H1 (cell line): ENCODE measurements at regions not wholly inside any gene's neighbourhood (a gene's known extent, or its start where the extent isn't known, plus 50 kb on each side); places are given as distances from the start of the nearest gene placed in this dataset.

ENCODE experiments used
- CTCF ChIA-PET: fragments of 300-600 bp; sonication (Branson Sonifier 250); formaldehyde crosslinking; loops from one replicate; lab custom pipeline; 2021; ENCODE audit not compliant: partially characterized antibody; lab: Charles Lee
- POLR2A ChIA-PET: fragments of 300-600 bp; sonication (Branson Sonifier 250); formaldehyde crosslinking; loops from one replicate; lab custom pipeline; 2021; ENCODE audit warnings: inconsistent platforms; ENCODE audit not compliant: partially characterized antibody; lab: Charles Lee
- DNase-seq, 2 experiments: peaks; one replicate each; pipeline versions ENCODE4 v3.0.0 to v3.0.0-alpha.2; 2010 to 2022; ENCODE audit warnings: low spot score in 2 of 2, low read depth in 1 of 2, mixed read lengths in 1 of 2
- FAIRE-seq: peaks from 2 replicates; lab custom pipeline; 2011; peaks lifted over from hg19 to GRCh38; lab: Jason Lieb, UNC
- H2AFZ ChIP-seq: 2 replicates; pipeline ENCODE4 v1.8.1; 2012; ENCODE audit warnings: low read length, inconsistent platforms
- H2AK5ac ChIP-seq: 2 replicates; pipeline ENCODE4 v1.6.1; 2013; ENCODE audit warnings: low read depth, low read length
- H2BK120ac ChIP-seq: replicated peaks from 2 replicates; pipeline ENCODE3; 2013; ENCODE audit warnings: low read depth, low read length, inconsistent platforms
- H2BK12ac ChIP-seq: 2 replicates; pipeline ENCODE4 v1.6.1; 2013; ENCODE audit warnings: low read depth, low read length
- H2BK15ac ChIP-seq: 2 replicates; pipeline ENCODE4 v1.6.1; 2013; ENCODE audit warnings: low read length
- H2BK20ac ChIP-seq: 2 replicates; pipeline ENCODE4 v1.6.1; 2013; ENCODE audit warnings: low read length
- H2BK5ac ChIP-seq: 2 replicates; pipeline ENCODE4 v1.6.1; 2013; ENCODE audit warnings: low read depth, low read length
- H3K14ac ChIP-seq: 2 replicates; pipeline ENCODE4 v1.6.1; 2013; ENCODE audit warnings: inconsistent platforms; ENCODE audit not compliant: insufficient read length
- H3K18ac ChIP-seq: 2 replicates; pipeline ENCODE4 v1.6.1; 2013; ENCODE audit warnings: low read length; ENCODE audit errors: extremely low read depth
- H3K23ac ChIP-seq: 2 replicates; pipeline ENCODE4 v1.6.1; 2013; ENCODE audit warnings: inconsistent platforms; ENCODE audit not compliant: insufficient read length
- H3K23me2 ChIP-seq: 2 replicates; pipeline ENCODE4 v1.6.1; 2013; ENCODE audit warnings: low read depth, low read length
- H3K27ac ChIP-seq: 2 replicates; pipeline ENCODE4 v1.6.1; 2011; ENCODE audit warnings: low read depth, low read length, inconsistent platforms
- H3K27me3 ChIP-seq, 4 experiments: replicated peaks in 1 of 4; 1 replicate in 1 of 4; 2 replicates in 3 of 4; pipeline versions ENCODE4 v1.6.1 to v1.8.1; 2011 to 2013; ENCODE audit warnings: low read length in 3 of 4, mild to moderate bottlenecking in 3 of 4, inconsistent platforms in 2 of 4, mixed read lengths in 2 of 4, moderate library complexity in 1 of 4; ENCODE audit not compliant: control insufficient read depth in 3 of 4, insufficient read depth in 3 of 4; ENCODE audit errors: extremely low read depth in 1 of 4
- H3K36me3 ChIP-seq, 4 experiments: 2 replicates each; pipeline versions ENCODE4 v1.6.1 to v1.8.1; 2011 to 2013; ENCODE audit warnings: mild to moderate bottlenecking in 4 of 4, low read length in 3 of 4, moderate library complexity in 2 of 4, control low read depth in 1 of 4, inconsistent platforms in 1 of 4; ENCODE audit not compliant: insufficient read depth in 4 of 4, control insufficient read depth in 2 of 4
- H3K4ac ChIP-seq: replicated peaks from 2 replicates; pipeline ENCODE3; 2013; ENCODE audit warnings: low read length, low read depth, mixed read lengths, inconsistent platforms; ENCODE audit not compliant: insufficient read length
- H3K4me1 ChIP-seq, 4 experiments: replicated peaks in 1 of 4; 1 replicate in 1 of 4; 2 replicates in 3 of 4; pipeline versions ENCODE4 v1.6.1 to v1.8.1; 2011 to 2013; ENCODE audit warnings: low read length in 3 of 4, inconsistent platforms in 2 of 4, mixed read lengths in 1 of 4; ENCODE audit not compliant: insufficient read depth in 4 of 4, control insufficient read depth in 3 of 4
- H3K4me2 ChIP-seq, 2 experiments: 2 replicates each; pipeline versions ENCODE4 v1.6.1 to v1.8.1; 2011 to 2013; ENCODE audit warnings: low read depth in 2 of 2, low read length in 2 of 2, control low read depth in 1 of 2, inconsistent platforms in 1 of 2, mild to moderate bottlenecking in 1 of 2; ENCODE audit not compliant: insufficient read depth in 1 of 2
- H3K4me3 ChIP-seq, 4 experiments: fragments of 200-600, 300-600 bp in 1 of 4; sonication (generic), shearing (Covaris generic), sonication (Bioruptor Twin) in 1 of 4; 2 replicates each; pipeline versions ENCODE4 v1.5.1 to v1.8.1; 2011 to 2016; ENCODE audit warnings: low read length in 4 of 4, low read depth in 3 of 4, control low read depth in 2 of 4, inconsistent platforms in 2 of 4, mild to moderate bottlenecking in 2 of 4, mixed read lengths in 1 of 4, moderate library complexity in 1 of 4; ENCODE audit not compliant: insufficient read depth in 2 of 4; ENCODE audit errors: extremely low read depth in 1 of 4
- H3K56ac ChIP-seq: replicated peaks from 2 replicates; pipeline ENCODE3; 2013; ENCODE audit warnings: low read depth, mild to moderate bottlenecking, mixed read lengths, low read length, inconsistent platforms; ENCODE audit not compliant: insufficient read length
- H3K79me1 ChIP-seq: 2 replicates; pipeline ENCODE4 v1.6.1; 2013; ENCODE audit warnings: low read depth, low read length, control low read depth
- H3K79me2 ChIP-seq, 2 experiments: 2 replicates each; pipeline versions ENCODE4 v1.6.1 to v1.8.1; 2012 to 2013; ENCODE audit warnings: low read length in 2 of 2, mild to moderate bottlenecking in 2 of 2, inconsistent platforms in 1 of 2; ENCODE audit not compliant: insufficient read depth in 2 of 2, control insufficient read depth in 1 of 2
- H3K9ac ChIP-seq, 4 experiments: replicated peaks in 1 of 4; 1 replicate in 1 of 4; 2 replicates in 3 of 4; pipeline versions ENCODE4 v1.6.1 to v1.8.1; 2011 to 2013; ENCODE audit warnings: low read depth in 3 of 4, low read length in 3 of 4, control low read depth in 2 of 4, mild to moderate bottlenecking in 2 of 4, moderate library complexity in 2 of 4, inconsistent platforms in 1 of 4; ENCODE audit errors: extremely low read depth in 1 of 4
- H3K9me3 ChIP-seq, 2 experiments: 2 replicates each; pipeline versions ENCODE4 v1.6.1 to v1.8.1; 2012 to 2013; ENCODE audit warnings: mild to moderate bottlenecking in 2 of 2, moderate library complexity in 2 of 2, control low read depth in 1 of 2, inconsistent platforms in 1 of 2, low read depth in 1 of 2, low read length in 1 of 2, mixed read lengths in 1 of 2; ENCODE audit not compliant: insufficient read depth in 2 of 2
- H4K20me1 ChIP-seq, 2 experiments: replicated peaks in 1 of 2; 2 replicates each; pipeline versions ENCODE3 to v1.8.1; 2011 to 2013; ENCODE audit warnings: inconsistent platforms in 2 of 2, low read length in 2 of 2, mild to moderate bottlenecking in 1 of 2; ENCODE audit not compliant: insufficient read depth in 2 of 2, control insufficient read depth in 1 of 2
- H4K5ac ChIP-seq: 2 replicates; pipeline ENCODE4 v1.6.1; 2013; ENCODE audit warnings: low read length, low read depth, mixed read lengths, inconsistent platforms; ENCODE audit not compliant: insufficient read length
- H4K8ac ChIP-seq: 2 replicates; pipeline ENCODE4 v1.8.0; 2013; ENCODE audit warnings: mild to moderate bottlenecking, moderate library complexity, low read length, inconsistent platforms; ENCODE audit not compliant: insufficient read depth; ENCODE audit errors: extremely low read depth
- H4K91ac ChIP-seq: replicated peaks from 2 replicates; pipeline ENCODE3; 2013; ENCODE audit warnings: low read length, mixed read lengths, inconsistent platforms; ENCODE audit not compliant: insufficient read length
- ATF3 ChIP-seq: IDR thresholded peaks from 2 replicates; pipeline ENCODE4 v1.6.1; 2011; ENCODE audit warnings: low read depth, mild to moderate bottlenecking, low read length; ENCODE audit not compliant: insufficient read depth
- EZH2 ChIP-seq: fragments of 200-600 bp; sonication (generic); IDR thresholded peaks from 2 replicates; pipeline ENCODE4 v1.7.1; 2012; ENCODE audit warnings: low read depth, mild to moderate bottlenecking, moderate library complexity, low read length, inconsistent platforms; ENCODE audit not compliant: severe bottlenecking
- JUN ChIP-seq: IDR thresholded peaks from 2 replicates; pipeline ENCODE4 v1.6.1; 2011; ENCODE audit warnings: low read depth, mild to moderate bottlenecking, improper control_type of control experiment, low read length
- KDM4A ChIP-seq: IDR thresholded peaks from one replicate; pipeline ENCODE4 v1.7.1; 2012; ENCODE audit warnings: low read depth, mild to moderate bottlenecking, moderate library complexity, low read length, inconsistent platforms; ENCODE audit not compliant: severe bottlenecking
- MAFK ChIP-seq: IDR thresholded peaks from 2 replicates; pipeline ENCODE4 v1.6.1; 2012; ENCODE audit warnings: low read depth, mild to moderate bottlenecking, improper control_type of control experiment, low read length
- MAX ChIP-seq: IDR thresholded peaks from 2 replicates; pipeline ENCODE4 v1.6.1; 2012; ENCODE audit warnings: inconsistent platforms
- PHF8 ChIP-seq: fragments of 200-600 bp; sonication (generic); conservative IDR thresholded peaks from 2 replicates; pipeline ENCODE4 v1.7.1; 2012; ENCODE audit warnings: low read depth, mild to moderate bottlenecking, inconsistent platforms, low read length, moderate library complexity
- RBBP5 ChIP-seq: IDR thresholded peaks from 2 replicates; pipeline ENCODE4 v1.7.1; 2012; ENCODE audit warnings: low read depth, mild to moderate bottlenecking, inconsistent platforms, low read length, moderate library complexity, borderline replicate concordance
- SAP30 ChIP-seq: fragments of 300-600 bp; sonication (generic); IDR thresholded peaks from 2 replicates; pipeline ENCODE4 v1.7.1; 2012; ENCODE audit warnings: low read length, moderate library complexity, mild to moderate bottlenecking, inconsistent platforms; ENCODE audit not compliant: insufficient read depth, insufficient replicate concordance
- SP1 ChIP-seq: IDR thresholded peaks from 2 replicates; pipeline ENCODE4 v1.6.1; 2011; ENCODE audit warnings: low read depth, low read length
- SP2 ChIP-seq: IDR thresholded peaks from 2 replicates; pipeline ENCODE4 v1.6.1; 2012; ENCODE audit warnings: mild to moderate bottlenecking, low read length, inconsistent platforms
- TBP ChIP-seq: IDR thresholded peaks from 2 replicates; pipeline ENCODE4 v1.6.1; 2011; ENCODE audit warnings: low read depth, low read length, improper control_type of control experiment
- TCF12 ChIP-seq: IDR thresholded peaks from 2 replicates; pipeline ENCODE4 v1.6.1; 2011; ENCODE audit warnings: low read depth, mild to moderate bottlenecking, low read length
- WGBS, 2 experiments: shearing (Covaris generic) in 1 of 2; methylation state at CpG; one replicate each; pipeline versions ENCODE4 v1.1.6 to v1.1.7; 2013 to 2015; ENCODE audit warnings: low lambda C conversion rate in 2 of 2, mixed read lengths in 2 of 2, inconsistent platforms in 1 of 2, low coverage in 1 of 2, missing lambda C conversion rate in 1 of 2; ENCODE audit not compliant: insufficient replicate concordance in 2 of 2, insufficient coverage in 1 of 2, insufficient read length in 1 of 2; ENCODE audit errors: extremely low coverage in 1 of 2, missing lambda C conversion rate in 1 of 2; 5-methylcytosine and 5-hydroxymethylcytosine counted together

GRCh38 chr1:188056011-188056410, 1227.3 kb downstream of the PLA2G4A start:
- H3K23me2 ChIP-seq, result no peaks in the 10 kb centered on the region
- H3K14ac ChIP-seq, result no peak overlapping the region
- no peak overlapping the region for H2AFZ ChIP-seq
- no peak overlapping the region for H3K4me2 ChIP-seq
- no peaks in the 10 kb centered on the region for H3K36me3 ChIP-seq
- no peaks in the 10 kb centered on the region for H4K20me1 ChIP-seq
- no peak overlapping the region for H3K56ac ChIP-seq
- FAIRE-seq, result no peak
- no peaks in the 10 kb centered on the region for H3K4me1 ChIP-seq
- no peak overlapping the region for H4K5ac ChIP-seq
- H2BK12ac ChIP-seq, result no peak overlapping the region
- no peak overlapping the region for H3K23ac ChIP-seq
- H3K79me1 ChIP-seq, result no peaks in the 10 kb centered on the region
- H3K27me3 ChIP-seq, result no peaks in the 10 kb centered on the region
- H2BK20ac ChIP-seq, result no peak overlapping the region
- no peak for DNase-seq
- H3K4me3 ChIP-seq, result no peak overlapping the region
- H4K8ac ChIP-seq, result no peak overlapping the region
- no peak overlapping the region for H3K9ac ChIP-seq
- H3K18ac ChIP-seq, result no peak overlapping the region
- H3K4ac ChIP-seq, result no peak overlapping the region
- no peak overlapping the region for H2AK5ac ChIP-seq
- no peak overlapping the region for H2BK5ac ChIP-seq
- ChIA-PET CTCF (no interaction called here), POLR2A (no interaction called here)
- 86% methylated on average over 7 of the region's 7 CpGs; no CpG with 5 or more reads in 1 of the 2 experiments for WGBS, 2 experiments
- no peaks in the 10 kb centered on the region for H3K79me2 ChIP-seq
- no peak overlapping the region for H3K27ac ChIP-seq
- H3K9me3 ChIP-seq, result no peaks in the 10 kb centered on the region
- H2BK15ac ChIP-seq, result no peak overlapping the region
- no peak overlapping the region for H4K91ac ChIP-seq
- no peak overlapping the region for H2BK120ac ChIP-seq
- TF ChIP-seq TCF12 (no peak), MAFK (no peak), SP1 (no peak), TBP (no peak), ATF3 (no peak), EZH2 (no peak), JUN (no peak), PHF8 (no peak), SAP30 (no peak), RBBP5 (no peak), SP2 (no peak), MAX (no peak), KDM4A (no peak)
